ENCODE measurements at regions not wholly inside any gene's neighbourhood (a gene's known extent, or its start where the extent isn't known, plus 50 kb on each side); places are given as distances from the start of the nearest gene placed in this dataset.

GRCh38 chr2:120497261-120497977 is 151.5 kb downstream of the INHBB start:
- intact Hi-C loops (cut with DNase I): no loop called here
- no peak overlapping the region for H3K4me3 ChIP-seq
- no peaks in the 10 kb centered on the region for H3K27me3 ChIP-seq
- no peaks in the 10 kb centered on the region for H3K36me3 ChIP-seq
- TF ChIP-seq EP300 (IDR thresholded peaks at IDR 0.05): no peak
- TF ChIP-seq POLR2A (IDR thresholded peaks at IDR 0.05): no peak
- no peak for TF ChIP-seq CTCF (IDR thresholded peaks at IDR 0.05)
- WGBS, 3 donors: 91 to 94% (median 92%) methylated on average over 7 of the region's 7 CpGs
- H3K9me3 ChIP-seq: no peaks in the 10 kb centered on the region
- no peak overlapping the region for H3K27ac ChIP-seq
- no peak for DNase-seq
- no peaks in the 10 kb centered on the region for H3K4me1 ChIP-seq (ENCODE audit: insufficient read depth)

- DNase-seq: no peak
- H3K9me3 ChIP-seq: no peaks in the 10 kb centered on the region
- intact Hi-C loops (cut with DNase I): no loop called here
- no peaks in the 10 kb centered on the region for H3K4me1 ChIP-seq (ENCODE audit: insufficient read depth)
- no peak overlapping the region for H3K27ac ChIP-seq
- TF ChIP-seq EP300 (IDR thresholded peaks at IDR 0.05): no peak
- TF ChIP-seq CTCF (IDR thresholded peaks at IDR 0.05): no peak
- TF ChIP-seq POLR2A (IDR thresholded peaks at IDR 0.05): no peak
- no peaks in the 10 kb centered on the region for H3K27me3 ChIP-seq
- WGBS, 3 donors: 91 to 95% (median 92%) methylated on average over 3 of the region's 3 CpGs
- no peak overlapping the region for H3K4me3 ChIP-seq
- no peaks in the 10 kb centered on the region for H3K36me3 ChIP-seq
Observed at GRCh38 chr2:120498121-120498520, 152.2 kb downstream of the INHBB start.

GRCh38 chr2:120498576-120499394 is 152.8 kb downstream of the INHBB start:
- Histone ChIP-seq H3K27ac (no peak overlapping the region), H3K9me3 (no peaks in the 10 kb centered on the region), H3K4me1 (ENCODE audit: insufficient read depth) (no peaks in the 10 kb centered on the region), H3K36me3 (no peaks in the 10 kb centered on the region), H3K27me3 (no peaks in the 10 kb centered on the region), H3K4me3 (no peak overlapping the region)
- 67 to 75% (median 74%) methylated on average over 13 of the region's 13 CpGs for WGBS, 3 donors
- DNase-seq: no peak
- intact Hi-C loops (cut with DNase I): no loop called here
- no peak for TF ChIP-seq POLR2A (IDR thresholded peaks at IDR 0.05)
- no peak for TF ChIP-seq EP300 (IDR thresholded peaks at IDR 0.05)
- TF ChIP-seq CTCF (IDR thresholded peaks at IDR 0.05): no peak

GRCh38 chr2:120499784-120500495 is 154.0 kb downstream of the INHBB start:
- H3K36me3 ChIP-seq: no peaks in the 10 kb centered on the region
- H3K9me3 ChIP-seq: no peaks in the 10 kb centered on the region
- 84 to 89% (median 87%) methylated on average over 13 of the region's 13 CpGs for WGBS, 3 donors
- DNase-seq: no peak
- no peaks in the 10 kb centered on the region for H3K4me1 ChIP-seq (ENCODE audit: insufficient read depth)
- no peak overlapping the region for H3K4me3 ChIP-seq
- no peaks in the 10 kb centered on the region for H3K27me3 ChIP-seq
- TF ChIP-seq EP300 (IDR thresholded peaks at IDR 0.05) (no peak), CTCF (IDR thresholded peaks at IDR 0.05) (no peak), POLR2A (IDR thresholded peaks at IDR 0.05) (no peak)
- intact Hi-C loops (cut with DNase I): no loop called here
- H3K27ac ChIP-seq: no peak overlapping the region
